IMR-90 (cell line): ENCODE measurements at regions not wholly inside any gene's neighbourhood (a gene's known extent, or its start where the extent isn't known, plus 50 kb on each side); places are given as distances from the start of the nearest gene placed in this dataset.

ENCODE experiments used
- ATAC-seq: fragments of 200-7000 bp; cut with Tn5 transposase; 2 replicates; pipeline ENCODE4 v1.9.1; 2020; ENCODE audit warnings: low read depth, mild to moderate bottlenecking, moderate library complexity
- BruUV-seq: library from RNA; stranded (reverse); fragments of 400-500 nt; replicated peaks from 2 replicates; lab custom pipeline; 2021; lab: Mats Ljungman, UMichigan
- CTCF ChIA-PET: fragments of 300-600 bp; formaldehyde crosslinking; extraction: SDS; loops from one replicate; lab custom pipeline; 2021; ENCODE audit warnings: antibody characterized with exemption; lab: Yijun Ruan, JAX
- POLR2A ChIA-PET: fragments of 300-600 bp; sonication (Branson Sonifier 250); formaldehyde crosslinking; loops from one replicate; lab custom pipeline; 2022; ENCODE audit warnings: antibody characterized with exemption; ENCODE audit not compliant: unreplicated experiment; lab: Charles Lee
- DNase-seq: peaks from one replicate; pipeline ENCODE4 v3.0.0; 2013
- H2AFZ ChIP-seq: replicated peaks from 2 replicates; pipeline ENCODE3; 2013; ENCODE audit warnings: low read length, mild to moderate bottlenecking; ENCODE audit not compliant: poor library complexity
- H2AK5ac ChIP-seq: 2 replicates; pipeline ENCODE4 v1.6.1; 2013; ENCODE audit warnings: low read depth, low read length, inconsistent platforms
- H2AK9ac ChIP-seq: replicated peaks from 2 replicates; pipeline ENCODE3; 2013; ENCODE audit warnings: mild to moderate bottlenecking, low read depth, low read length, moderate library complexity; ENCODE audit not compliant: poor library complexity
- H2BK120ac ChIP-seq: 2 replicates; pipeline ENCODE4 v1.6.1; 2013; ENCODE audit warnings: low read depth, low read length, inconsistent platforms
- H2BK15ac ChIP-seq: 3 replicates; pipeline ENCODE4 v1.6.1; 2013; ENCODE audit warnings: low read depth, low read length, inconsistent platforms
- H2BK20ac ChIP-seq: 2 replicates; pipeline ENCODE4 v1.6.1; 2013; ENCODE audit warnings: low read depth, mild to moderate bottlenecking, inconsistent platforms, low read length, moderate library complexity
- H2BK5ac ChIP-seq: 2 replicates; pipeline ENCODE4 v1.6.1; 2013; ENCODE audit warnings: mild to moderate bottlenecking, low read depth, low read length, inconsistent platforms; ENCODE audit not compliant: poor library complexity, severe bottlenecking
- H3K14ac ChIP-seq: replicated peaks from 2 replicates; pipeline ENCODE4 v1.6.1; 2013; ENCODE audit warnings: low read depth, low read length, inconsistent platforms
- H3K18ac ChIP-seq: 2 replicates; pipeline ENCODE4 v1.6.1; 2013; ENCODE audit warnings: low read depth, low read length, control low read depth
- H3K23ac ChIP-seq: 2 replicates; pipeline ENCODE4 v1.6.1; 2013; ENCODE audit warnings: low read depth, low read length, inconsistent platforms
- H3K27ac ChIP-seq: 2 replicates; pipeline ENCODE4 v1.5.1; 2013; ENCODE audit warnings: mild to moderate bottlenecking, control low read depth, low read length; ENCODE audit not compliant: insufficient read depth
- H3K27me3 ChIP-seq: 2 replicates; pipeline ENCODE4 v1.6.1; 2013; ENCODE audit warnings: low read length; ENCODE audit not compliant: control insufficient read depth, insufficient read depth
- H3K36me3 ChIP-seq: 2 replicates; pipeline ENCODE4 v1.6.1; 2013; ENCODE audit warnings: low read length, mixed read lengths; ENCODE audit not compliant: control insufficient read depth, insufficient read depth
- H3K4ac ChIP-seq: 2 replicates; pipeline ENCODE4 v1.6.1; 2013; ENCODE audit warnings: low read depth, low read length, inconsistent platforms
- H3K4me1 ChIP-seq: 2 replicates; pipeline ENCODE4 v1.6.1; 2013; ENCODE audit warnings: low read length, mixed read lengths; ENCODE audit not compliant: control insufficient read depth, insufficient read depth
- H3K4me2 ChIP-seq: 2 replicates; pipeline ENCODE4 v1.6.1; 2013; ENCODE audit warnings: low read depth, mild to moderate bottlenecking, control low read depth, low read length, moderate library complexity
- H3K4me3 ChIP-seq: 2 replicates; pipeline ENCODE4 v1.5.1; 2013; ENCODE audit warnings: low read depth, mild to moderate bottlenecking, control low read depth, low read length, moderate library complexity; ENCODE audit not compliant: insufficient read depth
- H3K56ac ChIP-seq: 2 replicates; pipeline ENCODE4 v1.6.1; 2013; ENCODE audit warnings: low read length, inconsistent platforms; ENCODE audit not compliant: insufficient read depth; ENCODE audit errors: extremely low read depth
- H3K79me1 ChIP-seq, 2 experiments: 2 replicates each; pipeline ENCODE4 v1.6.1; 2013; ENCODE audit warnings: low read length in 2 of 2, inconsistent platforms in 1 of 2, low read depth in 1 of 2
- H3K9ac ChIP-seq: 2 replicates; pipeline ENCODE4 v1.6.1; 2013; ENCODE audit warnings: low read depth, low read length, control low read depth
- H3K9me1 ChIP-seq: 2 replicates; pipeline ENCODE4 v1.6.1; 2013; ENCODE audit warnings: low read length, inconsistent platforms; ENCODE audit not compliant: insufficient read depth
- H3K9me3 ChIP-seq: 2 replicates; pipeline ENCODE4 v1.6.1; 2013; ENCODE audit warnings: low read length; ENCODE audit not compliant: control insufficient read depth, insufficient read depth
- H4K20me1 ChIP-seq: 2 replicates; pipeline ENCODE4 v1.6.1; 2013; ENCODE audit warnings: low read length, inconsistent platforms; ENCODE audit not compliant: insufficient read depth
- H4K5ac ChIP-seq: 2 replicates; pipeline ENCODE4 v1.6.1; 2013; ENCODE audit warnings: mild to moderate bottlenecking, low read depth, low read length, control low read depth
- H4K8ac ChIP-seq, 2 experiments: 2 replicates each; pipeline ENCODE4 v1.6.1; 2013; ENCODE audit warnings: low read depth in 2 of 2, low read length in 2 of 2, control low read depth in 1 of 2, inconsistent platforms in 1 of 2
- H4K91ac ChIP-seq: 2 replicates; pipeline ENCODE4 v1.6.1; 2013; ENCODE audit warnings: low read depth, low read length, inconsistent platforms; ENCODE audit not compliant: insufficient read depth
- BHLHE40 ChIP-seq: fragments of 150-350 bp; IDR thresholded peaks from 2 replicates; pipeline ENCODE4 v1.6.1; 2016; ENCODE audit warnings: mild to moderate bottlenecking, low read depth, low read length
- CHD1 ChIP-seq: IDR thresholded peaks from 2 replicates; pipeline ENCODE4 v1.6.1; 2012; ENCODE audit warnings: low read depth, low read length, improper control_type of control experiment
- FOS ChIP-seq: fragments of 150-350 bp; IDR thresholded peaks from 2 replicates; pipeline ENCODE4 v1.6.1; 2016; ENCODE audit warnings: low read depth, low read length
- MAFK ChIP-seq: IDR thresholded peaks from 2 replicates; pipeline ENCODE4 v1.6.1; 2012; ENCODE audit warnings: low read depth, low read length, improper control_type of control experiment
- MAZ ChIP-seq: IDR thresholded peaks from 2 replicates; pipeline ENCODE4 v1.6.1; 2012; ENCODE audit warnings: low read depth, mild to moderate bottlenecking, low read length, improper control_type of control experiment, moderate library complexity, borderline replicate concordance
- MXI1 ChIP-seq: IDR thresholded peaks from 2 replicates; pipeline ENCODE4 v1.6.1; 2012; ENCODE audit warnings: low read depth, mild to moderate bottlenecking, low read length, moderate library complexity, borderline replicate concordance
- RAD21 ChIP-seq: IDR thresholded peaks from 2 replicates; pipeline ENCODE4 v1.6.1; 2012; ENCODE audit warnings: low read length, improper control_type of control experiment
- SMC3 ChIP-seq: fragments of 150-350 bp; IDR thresholded peaks from 2 replicates; pipeline ENCODE4 v1.6.1; 2016; ENCODE audit warnings: low read depth, mild to moderate bottlenecking, antibody characterized with exemption, low read length, moderate library complexity
- WGBS, 2 experiments: methylation state at CpG; one replicate each; pipeline versions ENCODE4 v1.1.5 to v1.1.7; 2013; ENCODE audit warnings: missing lambda C conversion rate in 2 of 2; ENCODE audit not compliant: insufficient read length in 1 of 2; ENCODE audit errors: extremely low coverage in 2 of 2; 5-methylcytosine and 5-hydroxymethylcytosine counted together
- dilution Hi-C: fragments of 300-500 bp; cut with HindIII; formaldehyde crosslinking; loops from one replicate; pipeline ENCODE4 v1.14.3; 2018; ENCODE audit warnings: low sequenced_read_pairs; ENCODE audit not compliant: unreplicated experiment
- in situ Hi-C: fragments of 300-500 bp; cut with MboI; formaldehyde crosslinking; loops from 3 replicates; pipeline ENCODE4 v1.14.3; 2019; ENCODE audit warnings: low sequenced_read_pairs, inconsistent platforms, mixed read lengths
- intact Hi-C: fragments of 100-400 bp; cut with micrococcal nuclease; formaldehyde crosslinking; loops from 2 replicates; pipeline ENCODE4 v1.10.0; 2022
- TF ChIP-seq, protein P1 (sequence below): fragments of 150-350 bp; IDR thresholded peaks from 2 replicates; pipeline ENCODE4 v1.6.1; 2016; ENCODE audit warnings: low read depth, mild to moderate bottlenecking, low read length, moderate library complexity, borderline replicate concordance
- TF ChIP-seq, protein P2 (sequence below): conservative IDR thresholded peaks from 2 replicates; pipeline ENCODE4 v1.5.1; 2012; ENCODE audit warnings: mild to moderate bottlenecking, low read depth, low read length, improper control_type of control experiment
- TF ChIP-seq, protein P3 (sequence below): fragments of 150-350 bp; IDR thresholded peaks from 2 replicates; pipeline ENCODE4 v1.6.1; 2017; ENCODE audit warnings: mild to moderate bottlenecking, antibody characterized with exemption, low read length, low read depth

DNA sequence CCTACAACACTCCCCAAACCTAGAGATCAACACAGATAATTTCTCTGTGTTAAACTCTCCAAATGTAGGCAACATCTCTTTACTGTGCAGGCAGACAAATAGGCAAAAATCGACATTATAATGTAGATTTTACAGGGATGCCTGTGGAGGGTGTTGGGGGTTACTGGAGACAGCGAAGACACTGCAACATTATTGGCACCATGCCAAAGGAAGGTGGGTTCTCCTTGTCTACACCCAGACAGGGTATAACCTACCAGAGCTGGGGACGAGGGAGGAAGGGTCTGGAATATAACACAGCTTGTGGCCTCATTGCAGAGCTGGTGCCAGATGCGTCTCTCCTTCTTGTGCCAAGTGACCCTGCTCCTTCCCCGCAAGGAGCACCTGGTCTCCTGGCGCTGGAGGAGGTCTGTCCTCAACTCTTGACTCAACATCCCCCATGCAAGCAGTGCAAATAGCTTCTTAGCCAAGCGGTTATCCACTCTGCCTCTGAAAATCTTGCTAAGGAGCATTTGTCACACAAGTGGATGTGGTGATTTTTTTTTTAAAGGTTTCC is 404.0 kb downstream of the PRDM2 start:
- Histone ChIP-seq H3K23ac (no peak overlapping the region), H4K5ac (no peak overlapping the region), H3K18ac (no peak overlapping the region), H2AK5ac (no peak overlapping the region), H3K9me3 (peaks cover 14% of the 10 kb centered on the region), H4K20me1 (no peaks in the 10 kb centered on the region), H2BK15ac (no peak overlapping the region), H3K79me1 (no peaks in the 10 kb centered on the region), H4K8ac (no peak overlapping the region), H2AFZ (no peak overlapping the region), H3K56ac (no peak overlapping the region), H3K9ac (no peak overlapping the region), H2BK5ac (no peak overlapping the region), H3K36me3 (no peaks in the 10 kb centered on the region), H2BK20ac (no peak overlapping the region), H2AK9ac (no peak overlapping the region), H3K27me3 (no peaks in the 10 kb centered on the region), H3K4me3 (no peak overlapping the region), H3K4me1 (no peaks in the 10 kb centered on the region), H2BK120ac (no peak overlapping the region), H3K4ac (no peak overlapping the region), H3K27ac (no peak overlapping the region), H4K91ac (no peak overlapping the region), H3K14ac (no peak overlapping the region), H3K9me1 (no peaks in the 10 kb centered on the region), H3K4me2 (no peak overlapping the region)
- TF ChIP-seq FOS: no peak
- TF ChIP-seq, protein P1, sequence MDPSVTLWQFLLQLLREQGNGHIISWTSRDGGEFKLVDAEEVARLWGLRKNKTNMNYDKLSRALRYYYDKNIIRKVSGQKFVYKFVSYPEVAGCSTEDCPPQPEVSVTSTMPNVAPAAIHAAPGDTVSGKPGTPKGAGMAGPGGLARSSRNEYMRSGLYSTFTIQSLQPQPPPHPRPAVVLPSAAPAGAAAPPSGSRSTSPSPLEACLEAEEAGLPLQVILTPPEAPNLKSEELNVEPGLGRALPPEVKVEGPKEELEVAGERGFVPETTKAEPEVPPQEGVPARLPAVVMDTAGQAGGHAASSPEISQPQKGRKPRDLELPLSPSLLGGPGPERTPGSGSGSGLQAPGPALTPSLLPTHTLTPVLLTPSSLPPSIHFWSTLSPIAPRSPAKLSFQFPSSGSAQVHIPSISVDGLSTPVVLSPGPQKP: no peak
- TF ChIP-seq, protein P2, sequence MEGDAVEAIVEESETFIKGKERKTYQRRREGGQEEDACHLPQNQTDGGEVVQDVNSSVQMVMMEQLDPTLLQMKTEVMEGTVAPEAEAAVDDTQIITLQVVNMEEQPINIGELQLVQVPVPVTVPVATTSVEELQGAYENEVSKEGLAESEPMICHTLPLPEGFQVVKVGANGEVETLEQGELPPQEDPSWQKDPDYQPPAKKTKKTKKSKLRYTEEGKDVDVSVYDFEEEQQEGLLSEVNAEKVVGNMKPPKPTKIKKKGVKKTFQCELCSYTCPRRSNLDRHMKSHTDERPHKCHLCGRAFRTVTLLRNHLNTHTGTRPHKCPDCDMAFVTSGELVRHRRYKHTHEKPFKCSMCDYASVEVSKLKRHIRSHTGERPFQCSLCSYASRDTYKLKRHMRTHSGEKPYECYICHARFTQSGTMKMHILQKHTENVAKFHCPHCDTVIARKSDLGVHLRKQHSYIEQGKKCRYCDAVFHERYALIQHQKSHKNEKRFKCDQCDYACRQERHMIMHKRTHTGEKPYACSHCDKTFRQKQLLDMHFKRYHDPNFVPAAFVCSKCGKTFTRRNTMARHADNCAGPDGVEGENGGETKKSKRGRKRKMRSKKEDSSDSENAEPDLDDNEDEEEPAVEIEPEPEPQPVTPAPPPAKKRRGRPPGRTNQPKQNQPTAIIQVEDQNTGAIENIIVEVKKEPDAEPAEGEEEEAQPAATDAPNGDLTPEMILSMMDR: no peak
- TF ChIP-seq, protein P3, sequence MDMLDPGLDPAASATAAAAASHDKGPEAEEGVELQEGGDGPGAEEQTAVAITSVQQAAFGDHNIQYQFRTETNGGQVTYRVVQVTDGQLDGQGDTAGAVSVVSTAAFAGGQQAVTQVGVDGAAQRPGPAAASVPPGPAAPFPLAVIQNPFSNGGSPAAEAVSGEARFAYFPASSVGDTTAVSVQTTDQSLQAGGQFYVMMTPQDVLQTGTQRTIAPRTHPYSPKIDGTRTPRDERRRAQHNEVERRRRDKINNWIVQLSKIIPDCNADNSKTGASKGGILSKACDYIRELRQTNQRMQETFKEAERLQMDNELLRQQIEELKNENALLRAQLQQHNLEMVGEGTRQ: no peak
- TF ChIP-seq BHLHE40: no peak
- TF ChIP-seq SMC3: no peak
- TF ChIP-seq MAZ: no peak
- no peak for TF ChIP-seq CHD1
- TF ChIP-seq RAD21: no peak
- no peak for TF ChIP-seq MAFK
- no peak for TF ChIP-seq MXI1
- ChIA-PET POLR2A (no interaction called here), CTCF (no interaction called here)
- no CpG with 5 or more reads among the region's 7 CpGs for WGBS, 2 experiments
- intact Hi-C loops (no loop called here), dilution Hi-C loops (no loop called here), in situ Hi-C loops (no loop called here)
- DNase-seq: no peak
- no peak for ATAC-seq
- no TSS peak for BruUV-seq
